ENCODE measurements at regions not wholly inside any gene's neighbourhood (a gene's known extent, or its start where the extent isn't known, plus 50 kb on each side); places are given as distances from the start of the nearest gene placed in this dataset.

DNA sequence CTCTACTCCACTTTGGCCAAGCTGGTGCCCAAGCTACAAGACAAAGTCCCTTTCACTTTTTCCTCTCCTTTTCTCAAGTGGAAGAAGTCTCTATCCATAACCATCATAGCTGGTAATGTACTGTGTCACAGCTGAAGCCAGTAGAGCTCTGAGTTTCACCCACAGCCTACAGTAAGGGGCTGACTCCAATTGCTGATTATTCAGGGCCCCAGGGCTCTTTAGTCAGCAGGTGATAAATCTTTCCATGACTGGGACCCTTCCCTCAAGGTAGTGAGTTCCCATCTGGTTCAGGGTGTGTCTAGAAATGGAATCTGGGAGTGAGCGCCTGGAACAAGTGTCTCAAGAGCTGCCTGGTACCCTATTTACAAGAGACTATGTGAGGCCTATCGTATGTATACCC, 436.0 kb upstream of the CA10 start:
- ChIA-PET POLR2A (no interaction called here), CTCF (no interaction called here)
- H3K36me3 ChIP-seq (ENCODE audit: control insufficient read depth in 2 of 2, insufficient read depth in 1 of 2, low read length in 2 of 2): no peaks in the 10 kb centered on the region
- TF ChIP-seq ZNF558 (tag by site-specific recombination; IDR thresholded peaks at IDR 0.05) (no peak), ZNF10 (tag by site-specific recombination; IDR thresholded peaks at IDR 0.05) (no peak)
- TF ChIP-seq, protein P1, sequence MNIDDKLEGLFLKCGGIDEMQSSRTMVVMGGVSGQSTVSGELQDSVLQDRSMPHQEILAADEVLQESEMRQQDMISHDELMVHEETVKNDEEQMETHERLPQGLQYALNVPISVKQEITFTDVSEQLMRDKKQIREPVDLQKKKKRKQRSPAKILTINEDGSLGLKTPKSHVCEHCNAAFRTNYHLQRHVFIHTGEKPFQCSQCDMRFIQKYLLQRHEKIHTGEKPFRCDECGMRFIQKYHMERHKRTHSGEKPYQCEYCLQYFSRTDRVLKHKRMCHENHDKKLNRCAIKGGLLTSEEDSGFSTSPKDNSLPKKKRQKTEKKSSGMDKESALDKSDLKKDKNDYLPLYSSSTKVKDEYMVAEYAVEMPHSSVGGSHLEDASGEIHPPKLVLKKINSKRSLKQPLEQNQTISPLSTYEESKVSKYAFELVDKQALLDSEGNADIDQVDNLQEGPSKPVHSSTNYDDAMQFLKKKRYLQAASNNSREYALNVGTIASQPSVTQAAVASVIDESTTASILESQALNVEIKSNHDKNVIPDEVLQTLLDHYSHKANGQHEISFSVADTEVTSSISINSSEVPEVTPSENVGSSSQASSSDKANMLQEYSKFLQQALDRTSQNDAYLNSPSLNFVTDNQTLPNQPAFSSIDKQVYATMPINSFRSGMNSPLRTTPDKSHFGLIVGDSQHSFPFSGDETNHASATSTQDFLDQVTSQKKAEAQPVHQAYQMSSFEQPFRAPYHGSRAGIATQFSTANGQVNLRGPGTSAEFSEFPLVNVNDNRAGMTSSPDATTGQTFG (tag by site-specific recombination; IDR thresholded peaks at IDR 0.05; ENCODE audit: borderline replicate concordance): no peak
- no peaks in the 10 kb centered on the region for H3K9me3 ChIP-seq (ENCODE audit: control insufficient read depth, insufficient read depth, low read depth, low read length)
- H3K27ac ChIP-seq (ENCODE audit: extremely low read depth, low read depth, low read length): no peak overlapping the region
- no peaks in the 10 kb centered on the region for H3K4me1 ChIP-seq (ENCODE audit: control insufficient read depth, insufficient read depth, low read length)
- H3K4me3 ChIP-seq (ENCODE audit: low read depth, low read length): no peak overlapping the region

DNA sequence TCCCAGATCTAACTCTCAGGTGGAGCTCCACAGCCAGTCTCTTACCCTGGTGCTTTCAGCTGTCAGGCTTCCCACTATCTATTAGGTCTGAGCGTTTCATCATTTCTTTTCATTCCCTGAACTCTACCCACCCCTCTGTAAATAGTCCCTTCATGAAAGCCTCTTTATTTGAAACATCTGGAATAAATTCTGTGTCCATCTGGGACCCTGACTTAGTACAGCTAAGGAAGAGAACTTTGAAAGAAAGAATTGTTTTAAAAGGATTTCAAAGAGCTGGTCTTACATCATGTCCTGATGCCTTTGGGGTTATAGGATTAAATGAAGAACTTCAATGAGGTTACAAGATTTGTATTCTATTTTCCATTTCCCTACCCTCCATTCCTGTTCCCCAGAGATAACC, 388.5 kb upstream of the CA10 start:
- Histone ChIP-seq H3K36me3 (ENCODE audit: control insufficient read depth in 2 of 2, insufficient read depth in 1 of 2, low read length in 2 of 2) (no peaks in the 10 kb centered on the region), H3K4me1 (ENCODE audit: control insufficient read depth, insufficient read depth, low read length) (no peaks in the 10 kb centered on the region), H3K27ac (ENCODE audit: extremely low read depth, low read depth, low read length) (no peak overlapping the region), H3K4me3 (ENCODE audit: low read depth, low read length) (no peak overlapping the region), H3K9me3 (ENCODE audit: control insufficient read depth, insufficient read depth, low read depth, low read length) (no peaks in the 10 kb centered on the region)
- ChIA-PET POLR2A (no interaction called here), CTCF (no interaction called here)
- TF ChIP-seq, protein P2, sequence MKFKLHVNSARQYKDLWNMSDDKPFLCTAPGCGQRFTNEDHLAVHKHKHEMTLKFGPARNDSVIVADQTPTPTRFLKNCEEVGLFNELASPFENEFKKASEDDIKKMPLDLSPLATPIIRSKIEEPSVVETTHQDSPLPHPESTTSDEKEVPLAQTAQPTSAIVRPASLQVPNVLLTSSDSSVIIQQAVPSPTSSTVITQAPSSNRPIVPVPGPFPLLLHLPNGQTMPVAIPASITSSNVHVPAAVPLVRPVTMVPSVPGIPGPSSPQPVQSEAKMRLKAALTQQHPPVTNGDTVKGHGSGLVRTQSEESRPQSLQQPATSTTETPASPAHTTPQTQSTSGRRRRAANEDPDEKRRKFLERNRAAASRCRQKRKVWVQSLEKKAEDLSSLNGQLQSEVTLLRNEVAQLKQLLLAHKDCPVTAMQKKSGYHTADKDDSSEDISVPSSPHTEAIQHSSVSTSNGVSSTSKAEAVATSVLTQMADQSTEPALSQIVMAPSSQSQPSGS (tag by site-specific recombination; IDR thresholded peaks at IDR 0.05; ENCODE audit: low read depth): no peak
- TF ChIP-seq ZSCAN30 (tag by site-specific recombination; IDR thresholded peaks at IDR 0.05) (no peak), ZNF350 (tag by site-specific recombination; IDR thresholded peaks at IDR 0.05) (no peak), ZNF660 (tag by site-specific recombination; IDR thresholded peaks at IDR 0.05) (no peak), ZNF585B (tag by site-specific recombination; IDR thresholded peaks at IDR 0.05) (no peak), ZNF292 (tag by site-specific recombination; IDR thresholded peaks at IDR 0.05; ENCODE audit: borderline replicate concordance, low read depth) (no peak), ZNF202 (tag by site-specific recombination; IDR thresholded peaks at IDR 0.05; ENCODE audit: borderline replicate concordance) (no peak), ZNF10 (tag by site-specific recombination; IDR thresholded peaks at IDR 0.05) (no peak), BCL11A (tag by site-specific recombination; IDR thresholded peaks at IDR 0.05; ENCODE audit: low read depth) (no peak), ZSCAN23 (tag by site-specific recombination; IDR thresholded peaks at IDR 0.05) (no peak)
- TF ChIP-seq, protein P3, sequence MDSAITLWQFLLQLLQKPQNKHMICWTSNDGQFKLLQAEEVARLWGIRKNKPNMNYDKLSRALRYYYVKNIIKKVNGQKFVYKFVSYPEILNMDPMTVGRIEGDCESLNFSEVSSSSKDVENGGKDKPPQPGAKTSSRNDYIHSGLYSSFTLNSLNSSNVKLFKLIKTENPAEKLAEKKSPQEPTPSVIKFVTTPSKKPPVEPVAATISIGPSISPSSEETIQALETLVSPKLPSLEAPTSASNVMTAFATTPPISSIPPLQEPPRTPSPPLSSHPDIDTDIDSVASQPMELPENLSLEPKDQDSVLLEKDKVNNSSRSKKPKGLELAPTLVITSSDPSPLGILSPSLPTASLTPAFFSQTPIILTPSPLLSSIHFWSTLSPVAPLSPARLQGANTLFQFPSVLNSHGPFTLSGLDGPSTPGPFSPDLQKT (IDR thresholded peaks at IDR 0.05; ENCODE audit: borderline replicate concordance, low read depth, low read length): no peak

DNA sequence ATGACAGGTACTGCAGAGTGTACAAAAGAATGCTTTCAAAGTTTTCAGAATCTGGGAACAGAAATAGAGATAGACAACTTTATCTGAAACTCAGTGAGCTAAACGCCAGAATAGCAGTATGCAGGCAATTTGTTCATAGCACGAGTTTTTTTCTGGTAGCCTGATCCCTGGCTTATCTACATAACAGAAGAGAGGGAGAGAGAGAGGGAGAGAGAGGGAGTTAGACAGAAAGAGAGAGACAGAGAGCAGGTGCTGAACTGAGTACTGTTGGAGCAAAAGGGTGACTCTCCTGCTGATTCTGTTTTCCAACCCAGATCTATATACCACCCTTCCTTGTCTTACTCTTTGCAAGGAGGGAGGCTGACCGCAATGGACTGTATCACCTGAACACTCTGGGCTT, 388.0 kb upstream of the CA10 start:
- POLR2A ChIA-PET: no interaction called here

More for the DNA sequence above, 388.0 kb upstream of the CA10 start:
- Histone ChIP-seq H3K9me3 (ENCODE audit: control insufficient read depth, insufficient read depth, low read depth, low read length) (no peaks in the 10 kb centered on the region), H3K36me3 (ENCODE audit: control insufficient read depth in 2 of 2, insufficient read depth in 1 of 2, low read length in 2 of 2) (no peaks in the 10 kb centered on the region), H3K4me3 (ENCODE audit: low read depth, low read length) (no peak overlapping the region), H3K4me1 (ENCODE audit: control insufficient read depth, insufficient read depth, low read length) (no peaks in the 10 kb centered on the region), H3K27ac (ENCODE audit: extremely low read depth, low read depth, low read length) (no peak overlapping the region)
- no peak for TF ChIP-seq ZNF707 (tag by site-specific recombination; IDR thresholded peaks at IDR 0.05)
- TF ChIP-seq, protein P4, sequence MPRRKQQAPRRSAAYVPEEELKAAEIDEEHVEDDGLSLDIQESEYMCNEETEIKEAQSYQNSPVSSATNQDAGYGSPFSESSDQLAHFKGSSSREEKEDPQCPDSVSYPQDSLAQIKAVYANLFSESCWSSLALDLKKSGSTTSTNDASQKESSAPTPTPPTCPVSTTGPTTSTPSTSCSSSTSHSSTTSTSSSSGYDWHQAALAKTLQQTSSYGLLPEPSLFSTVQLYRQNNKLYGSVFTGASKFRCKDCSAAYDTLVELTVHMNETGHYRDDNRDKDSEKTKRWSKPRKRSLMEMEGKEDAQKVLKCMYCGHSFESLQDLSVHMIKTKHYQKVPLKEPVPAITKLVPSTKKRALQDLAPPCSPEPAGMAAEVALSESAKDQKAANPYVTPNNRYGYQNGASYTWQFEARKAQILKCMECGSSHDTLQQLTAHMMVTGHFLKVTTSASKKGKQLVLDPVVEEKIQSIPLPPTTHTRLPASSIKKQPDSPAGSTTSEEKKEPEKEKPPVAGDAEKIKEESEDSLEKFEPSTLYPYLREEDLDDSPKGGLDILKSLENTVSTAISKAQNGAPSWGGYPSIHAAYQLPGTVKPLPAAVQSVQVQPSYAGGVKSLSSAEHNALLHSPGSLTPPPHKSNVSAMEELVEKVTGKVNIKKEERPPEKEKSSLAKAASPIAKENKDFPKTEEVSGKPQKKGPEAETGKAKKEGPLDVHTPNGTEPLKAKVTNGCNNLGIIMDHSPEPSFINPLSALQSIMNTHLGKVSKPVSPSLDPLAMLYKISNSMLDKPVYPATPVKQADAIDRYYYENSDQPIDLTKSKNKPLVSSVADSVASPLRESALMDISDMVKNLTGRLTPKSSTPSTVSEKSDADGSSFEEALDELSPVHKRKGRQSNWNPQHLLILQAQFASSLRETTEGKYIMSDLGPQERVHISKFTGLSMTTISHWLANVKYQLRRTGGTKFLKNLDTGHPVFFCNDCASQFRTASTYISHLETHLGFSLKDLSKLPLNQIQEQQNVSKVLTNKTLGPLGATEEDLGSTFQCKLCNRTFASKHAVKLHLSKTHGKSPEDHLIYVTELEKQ (tag by site-specific recombination; IDR thresholded peaks at IDR 0.05; ENCODE audit: borderline replicate concordance): no peak
- no peak for TF ChIP-seq MZF1 (tag by site-specific recombination; IDR thresholded peaks at IDR 0.05; ENCODE audit: borderline replicate concordance)
- no peak for TF ChIP-seq ZFP3 (tag by site-specific recombination; IDR thresholded peaks at IDR 0.05; ENCODE audit: low read depth)
- no peak for TF ChIP-seq TCF7L2 (IDR thresholded peaks at IDR 0.05; ENCODE audit: borderline replicate concordance, low read depth, low read length)
- TF ChIP-seq, protein P5, sequence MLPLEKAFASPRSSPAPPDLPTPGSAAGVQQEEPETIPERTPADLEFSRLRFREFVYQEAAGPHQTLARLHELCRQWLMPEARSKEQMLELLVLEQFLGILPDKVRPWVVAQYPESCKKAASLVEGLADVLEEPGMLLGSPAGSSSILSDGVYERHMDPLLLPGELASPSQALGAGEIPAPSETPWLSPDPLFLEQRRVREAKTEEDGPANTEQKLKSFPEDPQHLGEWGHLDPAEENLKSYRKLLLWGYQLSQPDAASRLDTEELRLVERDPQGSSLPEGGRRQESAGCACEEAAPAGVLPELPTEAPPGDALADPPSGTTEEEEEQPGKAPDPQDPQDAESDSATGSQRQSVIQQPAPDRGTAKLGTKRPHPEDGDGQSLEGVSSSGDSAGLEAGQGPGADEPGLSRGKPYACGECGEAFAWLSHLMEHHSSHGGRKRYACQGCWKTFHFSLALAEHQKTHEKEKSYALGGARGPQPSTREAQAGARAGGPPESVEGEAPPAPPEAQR (tag by site-specific recombination; IDR thresholded peaks at IDR 0.05): no peak
- no peak for TF ChIP-seq ZNF830 (tag by site-specific recombination; IDR thresholded peaks at IDR 0.05; ENCODE audit: low read depth)
- TF ChIP-seq ZNF433 (tag by site-specific recombination; IDR thresholded peaks at IDR 0.05; ENCODE audit: low read depth): no peak
- CTCF ChIA-PET: no interaction called here
